G401 (cell line): ENCODE measurements at regions not wholly inside any gene's neighbourhood (a gene's known extent, or its start where the extent isn't known, plus 50 kb on each side); places are given as distances from the start of the nearest gene placed in this dataset.

ENCODE experiments used
- DNase-seq: peaks from one replicate; pipeline ENCODE4 v3.0.0-alpha.2; 2015; ENCODE audit warnings: low spot score
- in situ Hi-C: cut with HindIII; loops from 2 replicates; pipeline ENCODE4 v1.10.0; 2016; ENCODE audit warnings: low sequenced_read_pairs, mixed read lengths

GRCh38 chr18:76588601-76589226, 93.7 kb upstream of the ZNF516 start:
- in situ Hi-C loops, result no loop called here
- DNase-seq, result no peak

GRCh38 chr18:76587879-76588271, 92.8 kb upstream of the ZNF516 start:
- in situ Hi-C loops, result no loop called here
- DNase-seq, result no peak

- DNase-seq, result no peak
- in situ Hi-C loops, result no loop called here
Measured at GRCh38 chr18:76587147-76587878, 92.3 kb upstream of the ZNF516 start.

- DNase-seq, result no peak
- in situ Hi-C loops, result no loop called here
Measured at GRCh38 chr18:76584414-76585310, 89.6 kb upstream of the ZNF516 start.

GRCh38 chr18:76581261-76581660, 86.2 kb upstream of the ZNF516 start:
- DNase-seq, result no peak
- in situ Hi-C loops, result no loop called here

GRCh38 chr18:76580288-76580962, 85.4 kb upstream of the ZNF516 start:
- in situ Hi-C loops, result no loop called here
- DNase-seq, result no peak

- no peak for DNase-seq
- in situ Hi-C loops, result no loop called here
Measured at GRCh38 chr18:76579301-76579695, 84.3 kb upstream of the ZNF516 start.

GRCh38 chr18:76578571-76579300, 83.7 kb upstream of the ZNF516 start:
- in situ Hi-C loops, result no loop called here
- DNase-seq, result no peak

- DNase-seq, result no peak
- in situ Hi-C loops, result no loop called here
Measured at GRCh38 chr18:76573325-76574025, 78.4 kb upstream of the ZNF516 start.

GRCh38 chr18:76572518-76573247, 77.6 kb upstream of the ZNF516 start:
- no peak for DNase-seq
- in situ Hi-C loops, result no loop called here

GRCh38 chr18:76571689-76572088, 76.6 kb upstream of the ZNF516 start:
- in situ Hi-C loops, result no loop called here
- no peak for DNase-seq

GRCh38 chr18:76570856-76571255, 75.8 kb upstream of the ZNF516 start:
- no peak for DNase-seq
- in situ Hi-C loops, result no loop called here

- in situ Hi-C loops, result no loop called here
- DNase-seq, result no peak
Measured at GRCh38 chr18:76569644-76570419, 74.8 kb upstream of the ZNF516 start.

GRCh38 chr18:76568731-76569130, 73.7 kb upstream of the ZNF516 start:
- no peak for DNase-seq
- in situ Hi-C loops, result no loop called here

GRCh38 chr18:76567835-76568445, 72.9 kb upstream of the ZNF516 start:
- in situ Hi-C loops, result no loop called here
- DNase-seq, result no peak

- DNase-seq, result no peak
- in situ Hi-C loops, result no loop called here
Measured at GRCh38 chr18:76566987-76567386, 71.9 kb upstream of the ZNF516 start.
